C4-2B (cell line): ENCODE measurements at regions not wholly inside any gene's neighbourhood (a gene's known extent, or its start where the extent isn't known, plus 50 kb on each side); places are given as distances from the start of the nearest gene placed in this dataset.

Experiments
- ZFX ChIP-seq: fragments of 450-650 bp; IDR thresholded peaks from 2 replicates; pipeline ENCODE4 v1.6.1; 2017
- TF ChIP-seq, protein P1 (sequence below): fragments of 450-650 bp; conservative IDR thresholded peaks from 2 replicates; pipeline ENCODE4 v1.5.1; 2017; ENCODE audit warnings: mild to moderate bottlenecking

DNA sequence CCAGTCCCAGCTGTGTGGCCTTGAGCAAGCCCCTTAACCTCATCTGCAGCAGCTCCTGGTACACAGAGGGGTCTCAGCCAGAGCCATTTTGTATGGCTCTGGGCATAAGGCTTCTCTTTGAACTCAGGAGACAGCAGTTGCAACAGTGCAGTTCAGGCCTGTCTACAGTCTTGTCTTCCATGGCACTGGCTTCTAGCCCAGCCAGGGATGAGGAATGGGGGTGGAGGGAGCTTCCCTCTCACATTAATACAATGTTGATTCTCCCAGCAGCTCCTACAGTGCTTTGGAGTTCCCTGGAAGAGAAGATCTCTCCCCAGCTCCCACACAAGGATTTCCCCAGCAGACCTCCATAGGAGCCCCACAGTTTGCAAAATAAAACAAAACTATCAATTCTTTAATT, 350.2 kb downstream of the BUD13 start:
- TF ChIP-seq, protein P1, sequence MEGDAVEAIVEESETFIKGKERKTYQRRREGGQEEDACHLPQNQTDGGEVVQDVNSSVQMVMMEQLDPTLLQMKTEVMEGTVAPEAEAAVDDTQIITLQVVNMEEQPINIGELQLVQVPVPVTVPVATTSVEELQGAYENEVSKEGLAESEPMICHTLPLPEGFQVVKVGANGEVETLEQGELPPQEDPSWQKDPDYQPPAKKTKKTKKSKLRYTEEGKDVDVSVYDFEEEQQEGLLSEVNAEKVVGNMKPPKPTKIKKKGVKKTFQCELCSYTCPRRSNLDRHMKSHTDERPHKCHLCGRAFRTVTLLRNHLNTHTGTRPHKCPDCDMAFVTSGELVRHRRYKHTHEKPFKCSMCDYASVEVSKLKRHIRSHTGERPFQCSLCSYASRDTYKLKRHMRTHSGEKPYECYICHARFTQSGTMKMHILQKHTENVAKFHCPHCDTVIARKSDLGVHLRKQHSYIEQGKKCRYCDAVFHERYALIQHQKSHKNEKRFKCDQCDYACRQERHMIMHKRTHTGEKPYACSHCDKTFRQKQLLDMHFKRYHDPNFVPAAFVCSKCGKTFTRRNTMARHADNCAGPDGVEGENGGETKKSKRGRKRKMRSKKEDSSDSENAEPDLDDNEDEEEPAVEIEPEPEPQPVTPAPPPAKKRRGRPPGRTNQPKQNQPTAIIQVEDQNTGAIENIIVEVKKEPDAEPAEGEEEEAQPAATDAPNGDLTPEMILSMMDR = no peak
- no peak for TF ChIP-seq ZFX
